HTERT RPE-1 (cell line): ENCODE measurements at regions not wholly inside any gene's neighbourhood (a gene's known extent, or its start where the extent isn't known, plus 50 kb on each side); places are given as distances from the start of the nearest gene placed in this dataset.

Experiments
- in situ Hi-C: fragments of 300-500 bp; cut with MboI; formaldehyde crosslinking; loops from 4 replicates; pipeline ENCODE4 v1.14.3; 2020; ENCODE audit warnings: low sequenced_read_pairs

DNA sequence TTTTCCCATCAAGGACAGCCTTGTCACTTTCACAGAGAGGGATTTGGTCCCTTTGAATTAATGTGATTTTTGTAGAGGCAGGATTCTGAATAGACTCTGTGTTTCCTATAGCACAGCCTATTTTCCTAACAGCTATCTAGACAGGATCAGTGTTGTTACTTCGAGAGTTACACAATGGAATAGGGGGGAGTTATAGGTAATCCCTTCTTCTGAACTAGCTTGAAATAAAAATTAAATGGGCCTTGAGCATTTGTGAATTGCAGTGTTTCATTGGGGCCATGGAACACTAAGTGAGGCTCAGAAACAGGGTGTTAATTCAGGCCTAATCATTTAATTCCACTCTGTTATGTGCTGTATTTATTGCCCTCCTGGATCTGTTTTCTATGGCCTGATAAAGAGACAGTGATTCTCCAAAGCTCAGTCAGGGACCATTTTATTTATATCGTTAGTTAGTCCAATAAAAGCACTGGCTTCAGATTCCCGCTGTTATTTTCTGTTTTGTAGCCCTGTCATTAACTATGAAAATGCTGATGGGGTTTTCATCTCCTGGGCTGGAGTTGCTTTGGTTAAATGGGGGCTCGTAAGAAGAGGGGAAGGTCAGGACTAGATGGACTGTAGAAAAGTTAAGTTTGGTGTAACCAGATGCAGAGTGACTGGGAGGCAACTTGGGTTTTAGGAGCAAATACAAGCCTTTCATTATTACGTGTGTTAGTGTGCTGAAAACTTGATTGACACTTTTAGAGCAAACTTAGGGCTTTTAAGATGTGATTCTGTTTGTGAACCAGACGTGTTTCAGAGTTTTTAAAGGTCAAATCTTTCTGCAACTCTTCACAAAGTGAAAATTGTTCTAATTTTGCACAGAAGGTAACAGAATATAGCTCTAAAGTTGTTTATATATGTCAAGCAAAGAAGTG, 461.0 kb upstream of the HNRNPA3 start:
- in situ Hi-C loops: no loop called here

- in situ Hi-C loops: no loop called here
Measured at GRCh38 chr2:176752295-176752694, 460.3 kb upstream of the HNRNPA3 start.

DNA sequence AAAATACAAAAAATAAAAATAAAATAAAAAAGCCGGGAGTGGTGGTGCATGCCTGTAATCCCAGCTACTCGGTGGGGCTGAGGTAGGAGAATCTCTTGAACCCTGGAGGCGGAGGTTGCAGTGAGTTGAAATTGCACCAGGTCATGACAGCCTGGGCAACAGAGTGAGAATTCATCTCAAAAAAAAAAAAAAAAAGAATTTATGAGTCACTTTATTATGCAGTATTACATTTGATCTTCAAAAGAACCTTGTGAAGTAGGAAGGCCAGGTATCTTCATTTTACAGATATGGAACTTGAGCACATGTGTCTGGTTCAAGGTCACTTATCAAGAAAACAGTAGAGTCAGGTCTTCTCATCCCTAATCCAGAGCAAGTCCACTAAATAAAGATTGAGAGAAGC, 459.4 kb upstream of the HNRNPA3 start:
- in situ Hi-C loops: no loop called here

GRCh38 chr2:176753752-176754474, 458.7 kb upstream of the HNRNPA3 start:
- in situ Hi-C loops: no loop called here

- in situ Hi-C loops: no loop called here
Measured at GRCh38 chr2:176755537-176756135, 457.0 kb upstream of the HNRNPA3 start.

DNA sequence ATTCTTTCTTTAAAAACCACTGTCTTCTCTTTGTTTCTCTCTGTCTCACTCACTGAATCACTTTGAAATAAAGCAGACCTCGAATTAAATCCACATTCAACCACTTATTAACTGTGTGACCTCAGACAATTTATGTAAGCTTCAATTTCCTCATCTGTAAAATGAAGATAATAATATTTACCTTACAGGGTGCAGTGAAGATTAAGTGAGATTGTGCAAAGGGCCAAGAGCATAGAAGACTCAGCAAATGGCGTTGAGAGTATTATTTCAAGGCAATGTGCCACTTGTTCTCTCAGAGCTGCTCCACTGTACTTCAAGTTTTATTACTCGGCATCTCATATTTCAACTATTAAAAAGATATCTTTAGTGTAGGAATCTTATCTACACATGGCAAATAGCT, 454.2 kb upstream of the HNRNPA3 start:
- in situ Hi-C loops: no loop called here

DNA sequence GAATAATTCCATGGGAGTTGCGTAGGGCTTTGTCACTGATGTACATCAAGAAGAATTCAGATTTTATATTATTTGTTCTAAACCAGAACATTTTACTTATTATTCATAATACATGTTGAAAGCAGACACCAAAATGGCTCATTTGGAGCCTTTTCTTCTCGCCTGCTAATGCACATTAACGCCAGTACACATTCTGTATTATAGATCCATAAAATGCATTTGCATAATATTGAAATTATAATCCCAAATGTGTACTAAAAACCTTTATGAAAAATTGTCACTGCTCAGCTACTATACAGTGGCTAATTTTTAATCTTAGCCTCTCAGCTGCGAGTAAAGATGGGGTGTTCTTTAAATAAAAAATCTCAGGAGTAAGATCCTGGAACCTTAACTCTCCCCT, 452.2 kb upstream of the HNRNPA3 start:
- in situ Hi-C loops: no loop called here

DNA sequence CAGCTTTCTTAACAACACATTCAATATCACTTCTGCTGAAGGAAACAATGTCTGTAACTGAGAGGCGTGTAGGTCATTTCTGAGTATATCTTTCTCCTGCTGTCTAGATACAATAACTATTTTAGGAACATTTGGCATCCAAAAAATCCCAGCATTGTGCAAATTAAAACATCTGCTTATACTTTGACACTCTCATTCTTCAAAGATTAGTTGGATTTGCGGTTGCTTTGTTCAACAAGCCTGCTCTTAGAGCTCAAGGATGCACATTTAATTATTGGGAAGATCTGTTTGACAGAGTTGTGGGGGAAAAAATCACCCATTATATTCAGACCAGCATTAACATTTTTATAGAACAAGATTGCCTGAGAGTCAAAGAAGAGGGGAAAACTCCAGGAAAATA, 449.5 kb upstream of the HNRNPA3 start:
- in situ Hi-C loops: no loop called here

GRCh38 chr2:176763851-176764404, 448.7 kb upstream of the HNRNPA3 start:
- in situ Hi-C loops: no loop called here

- in situ Hi-C loops: no loop called here
Measured at GRCh38 chr2:176764921-176765320, 447.7 kb upstream of the HNRNPA3 start.

DNA sequence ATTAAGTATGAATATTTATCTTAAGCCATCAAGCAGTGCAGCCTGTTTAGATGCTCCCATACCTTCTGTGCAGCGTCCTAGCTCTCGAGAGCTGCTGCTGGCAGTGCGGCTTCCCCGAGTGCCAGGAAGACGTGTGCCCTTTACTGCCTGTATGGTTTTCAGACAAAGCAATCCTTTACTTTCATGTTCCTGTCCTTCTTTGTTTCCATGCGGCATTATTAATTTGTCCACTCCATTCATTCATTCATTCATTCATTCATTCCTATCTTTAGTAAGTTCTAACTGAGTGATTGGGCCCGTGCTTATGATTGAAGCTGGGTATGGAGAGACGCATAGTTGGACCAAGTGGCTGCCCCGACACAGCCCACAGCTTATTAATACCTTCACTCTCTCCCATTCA, 446.6 kb upstream of the HNRNPA3 start:
- in situ Hi-C loops: no loop called here

GRCh38 chr2:176768185-176768584, 444.4 kb upstream of the HNRNPA3 start:
- in situ Hi-C loops: no loop called here

DNA sequence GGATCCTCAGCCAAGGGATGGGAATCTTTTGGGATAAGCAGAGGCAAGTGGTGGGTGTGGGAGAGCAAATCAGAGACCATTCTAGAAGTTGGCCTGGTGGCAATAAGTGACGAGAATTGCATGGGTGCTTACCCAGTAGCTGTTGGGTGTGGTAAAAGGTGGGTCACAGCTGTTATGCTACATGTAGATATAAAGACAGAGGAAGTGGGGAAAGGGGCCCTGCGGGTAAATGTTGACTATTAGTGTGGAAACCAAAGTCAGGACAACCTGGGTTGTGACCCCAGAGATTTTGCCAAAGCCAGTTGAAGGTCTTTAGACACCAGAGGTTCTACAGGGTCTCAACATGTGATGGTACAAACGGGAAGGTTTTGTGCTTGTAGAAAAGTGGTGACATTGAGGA, 443.6 kb upstream of the HNRNPA3 start:
- in situ Hi-C loops: no loop called here

- in situ Hi-C loops: no loop called here
Measured at GRCh38 chr2:176769499-176770370, 442.9 kb upstream of the HNRNPA3 start.

DNA sequence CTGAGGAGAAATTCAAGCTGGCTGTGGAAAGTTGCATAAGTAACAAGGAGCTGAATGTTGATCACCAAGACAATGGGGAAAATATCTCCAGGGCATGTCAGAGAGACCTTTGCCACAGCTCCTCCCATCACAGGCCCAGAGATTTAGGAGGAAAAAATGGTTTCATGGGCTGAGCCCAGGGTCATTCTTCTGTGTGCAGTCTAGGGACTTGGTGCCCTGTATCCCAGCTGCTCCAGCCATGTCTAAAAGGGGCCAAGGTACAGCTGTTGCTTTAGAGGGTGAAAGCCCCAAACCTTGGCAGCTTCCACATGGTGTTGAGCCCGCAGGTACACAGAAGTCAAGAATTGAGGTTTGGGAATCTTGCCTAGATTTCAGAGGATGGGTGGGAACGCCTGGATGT, 439.8 kb upstream of the HNRNPA3 start:
- in situ Hi-C loops: no loop called here

DNA sequence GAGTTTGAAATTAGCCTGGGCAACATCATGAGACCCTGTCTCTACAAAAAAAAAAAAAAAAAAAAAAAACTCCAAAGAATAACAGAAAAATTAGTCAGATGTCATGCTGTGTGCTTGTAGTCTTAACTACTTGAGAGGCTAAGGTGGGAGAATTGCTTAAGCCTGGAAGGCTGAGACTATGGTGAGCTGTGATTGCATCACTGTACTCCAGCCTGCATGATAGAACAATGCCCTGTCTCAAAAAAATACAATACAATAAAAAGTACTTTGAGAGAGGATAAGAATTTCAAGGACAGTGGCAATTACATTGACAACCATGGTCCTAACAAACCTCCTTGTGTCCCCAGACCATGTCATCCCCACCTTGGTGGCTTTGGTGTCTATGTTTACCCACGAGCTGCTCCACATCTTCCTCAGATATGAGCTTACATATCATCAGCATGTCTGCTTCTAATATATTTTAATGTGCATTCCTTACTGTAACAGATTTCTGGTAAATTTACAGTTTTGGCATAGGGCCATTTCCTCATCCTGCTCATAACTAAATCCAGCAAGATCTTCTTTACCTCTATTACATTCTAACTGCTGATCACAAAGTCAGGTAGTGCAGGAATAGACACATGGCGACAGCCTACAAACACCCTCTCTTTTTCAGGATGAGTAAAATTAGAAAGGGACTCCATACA, 437.7 kb upstream of the HNRNPA3 start:
- in situ Hi-C loops: no loop called here

DNA sequence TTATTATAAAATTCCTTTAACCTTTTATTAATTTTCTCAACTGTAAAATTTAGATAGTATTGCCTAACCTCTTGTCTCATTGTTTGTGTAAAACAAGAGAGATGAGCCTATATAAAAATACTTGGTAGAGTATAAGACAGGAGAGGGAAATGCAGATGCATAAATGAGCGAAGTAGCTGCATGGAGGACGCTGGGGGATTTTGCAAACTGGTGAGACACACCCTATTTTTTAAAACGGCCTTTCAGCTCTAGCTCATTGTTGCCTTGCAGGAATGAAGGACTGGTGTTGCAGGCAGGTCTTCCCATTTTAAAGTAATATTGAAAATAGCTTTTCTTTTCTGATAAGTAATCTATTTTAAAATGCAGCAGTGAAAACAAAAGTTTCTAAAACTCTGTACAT, 435.3 kb upstream of the HNRNPA3 start:
- in situ Hi-C loops: no loop called here

GRCh38 chr2:176779917-176780316, 432.7 kb upstream of the HNRNPA3 start:
- in situ Hi-C loops: no loop called here

DNA sequence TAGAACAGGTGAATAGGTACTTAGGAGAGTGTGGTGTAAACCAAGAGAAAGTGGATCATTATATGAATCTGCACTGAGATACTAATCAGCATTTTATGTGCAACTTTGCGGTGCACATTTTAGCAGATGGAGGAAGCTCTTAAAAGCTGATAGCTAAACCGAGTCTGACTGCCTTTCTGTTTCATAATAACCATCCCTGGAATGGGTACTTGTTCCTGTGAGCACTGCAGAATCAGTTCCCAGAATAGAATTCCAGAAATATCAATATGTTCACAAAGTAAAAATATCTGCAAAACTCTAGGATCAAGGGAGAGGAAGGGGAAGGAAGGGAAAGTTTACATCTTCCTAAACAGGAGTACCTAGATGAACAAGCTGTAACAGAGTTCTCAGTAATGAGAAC, 432.2 kb upstream of the HNRNPA3 start:
- in situ Hi-C loops: no loop called here
